Endothelial cell of umbilical vein (primary cell): ENCODE measurements at regions not wholly inside any gene's neighbourhood (a gene's known extent, or its start where the extent isn't known, plus 50 kb on each side); places are given as distances from the start of the nearest gene placed in this dataset.
"Not testable (repeated sequence)": the region's sequence is repeated elsewhere in the genome, so short reads cannot be mapped to it uniquely, and the experiment has no call there.

Source experiments
- BruUV-seq: library from RNA; stranded (reverse); fragments of 400-500 nt; replicated peaks from 2 replicates; lab custom pipeline; 2021; lab: Mats Ljungman, UMichigan
- CTCF ChIA-PET: fragments of 300-600, 350-600 bp; sonication (Branson Sonifier 250); formaldehyde crosslinking; loops from one replicate; lab custom pipeline; 2021; ENCODE audit warnings: antibody characterized with exemption, inconsistent platforms; lab: Charles Lee
- POLR2A ChIA-PET: fragments of 300-600, 350-600 bp; sonication (Branson Sonifier 250); formaldehyde crosslinking; loops from one replicate; lab custom pipeline; 2021; ENCODE audit warnings: antibody characterized with exemption, inconsistent platforms; lab: Charles Lee
- DNase-seq: peaks from one replicate; pipeline ENCODE4 v3.0.0-alpha.2; 2011; ENCODE audit warnings: low read depth, low spot score
- FAIRE-seq: peaks from 2 replicates; lab custom pipeline; 2011; peaks lifted over from hg19 to GRCh38; lab: Jason Lieb, UNC
- H2AFZ ChIP-seq: 2 replicates; pipeline ENCODE4 v1.6.0; 2012; ENCODE audit warnings: low read depth, low read length, control low read depth, inconsistent platforms
- H3K27ac ChIP-seq: 2 replicates; pipeline ENCODE4 v1.5.1; 2011; ENCODE audit warnings: low read depth, mild to moderate bottlenecking, control low read depth, low read length, moderate library complexity; ENCODE audit not compliant: insufficient read depth
- H3K27me3 ChIP-seq, 2 experiments: 2 replicates each; pipeline versions ENCODE4 v1.6.0 to v1.6.1; 2011; ENCODE audit warnings: low read length in 2 of 2, mixed read lengths in 1 of 2; ENCODE audit not compliant: control insufficient read depth in 2 of 2, insufficient read depth in 2 of 2
- H3K36me3 ChIP-seq, 2 experiments: 2 replicates in 1 of 2; 3 replicates in 1 of 2; pipeline ENCODE4 v1.5.1; 2011; ENCODE audit warnings: low read length in 2 of 2, mild to moderate bottlenecking in 1 of 2, moderate library complexity in 1 of 2; ENCODE audit not compliant: control insufficient read depth in 2 of 2, insufficient read depth in 2 of 2; ENCODE audit errors: extremely low read depth in 1 of 2
- H3K4me1 ChIP-seq: 3 replicates; pipeline ENCODE4 v1.5.1; 2011; ENCODE audit warnings: mild to moderate bottlenecking, low read length; ENCODE audit not compliant: control insufficient read depth, insufficient read depth; ENCODE audit errors: extremely low read depth
- H3K4me2 ChIP-seq: 2 replicates; pipeline ENCODE4 v1.6.1; 2011; ENCODE audit warnings: low read length, control low read depth, mixed read lengths; ENCODE audit not compliant: insufficient read depth
- H3K4me3 ChIP-seq, 3 experiments: fragments of 200-600 bp in 1 of 3; sonication (generic), shearing (Covaris generic) in 1 of 3; replicated peaks in 1 of 3; 2 replicates each; pipeline ENCODE4 v1.5.1; 2011 to 2016; ENCODE audit warnings: control low read depth in 3 of 3, low read length in 3 of 3, mild to moderate bottlenecking in 2 of 3, inconsistent platforms in 1 of 3, low read depth in 1 of 3, moderate library complexity in 1 of 3; ENCODE audit not compliant: insufficient read depth in 1 of 3
- H3K79me2 ChIP-seq: 2 replicates; pipeline ENCODE4 v1.6.0; 2012; ENCODE audit warnings: low read length, inconsistent platforms; ENCODE audit not compliant: control insufficient read depth, insufficient read depth
- H3K9ac ChIP-seq: replicated peaks from 2 replicates; pipeline ENCODE3; 2011; ENCODE audit warnings: low read length, control low read depth; ENCODE audit not compliant: insufficient read depth; ENCODE audit errors: extremely low read depth
- H3K9me1 ChIP-seq: replicated peaks from 3 replicates; pipeline ENCODE4 v1.6.0; 2011; ENCODE audit warnings: mild to moderate bottlenecking, low read length; ENCODE audit not compliant: control insufficient read depth, insufficient read depth; ENCODE audit errors: extremely low read depth
- H3K9me3 ChIP-seq: replicated peaks from 2 replicates; pipeline ENCODE4 v1.5.1; 2012; ENCODE audit warnings: low read length, inconsistent platforms; ENCODE audit not compliant: control insufficient read depth, insufficient read depth
- H4K20me1 ChIP-seq: replicated peaks from 2 replicates; pipeline ENCODE3; 2011; ENCODE audit warnings: mild to moderate bottlenecking, low read length; ENCODE audit not compliant: control insufficient read depth, insufficient read depth; ENCODE audit errors: extremely low read depth
- dilution Hi-C: fragments of 300-500 bp; cut with MboI; formaldehyde crosslinking; loops from one replicate; pipeline ENCODE4 v1.15.0; 2019; ENCODE audit warnings: low sequenced_read_pairs; ENCODE audit not compliant: extremely low pct_ligation_motif_present
- intact Hi-C: fragments of 100-400 bp; cut with micrococcal nuclease; formaldehyde crosslinking; loops from one replicate; pipeline ENCODE4 v1.10.0; 2022

DNA sequence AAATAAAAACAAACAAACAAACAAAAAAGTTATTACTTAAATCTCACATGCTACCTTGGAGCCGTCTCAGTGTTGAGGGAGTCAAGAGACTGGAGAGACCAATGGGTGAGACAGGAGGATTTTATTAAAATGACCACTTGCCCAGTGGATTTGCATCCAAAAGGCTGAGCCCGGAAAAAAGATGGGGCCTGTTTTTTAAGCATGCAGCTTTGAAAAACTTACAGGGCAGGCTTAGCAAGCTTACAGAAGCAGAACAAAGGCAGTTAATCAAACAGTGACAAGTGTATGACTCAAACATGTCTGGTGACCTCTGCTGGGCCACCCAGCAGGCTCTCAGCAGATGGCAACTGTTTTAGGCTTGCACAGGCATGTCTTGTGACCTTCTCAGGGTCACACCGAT, 82.5 kb downstream of the POTEH start:
- POLR2A ChIA-PET, H3K4me3 ChIP-seq, H3K27ac ChIP-seq, H3K4me2 ChIP-seq, FAIRE-seq, H2AFZ ChIP-seq, H3K36me3 ChIP-seq, CTCF ChIA-PET, H3K9me3 ChIP-seq, H3K9me1 ChIP-seq, H3K4me1 ChIP-seq, intact Hi-C loops, H3K79me2 ChIP-seq, H4K20me1 ChIP-seq, BruUV-seq, H3K27me3 ChIP-seq, dilution Hi-C loops, DNase-seq, H3K9ac ChIP-seq: not testable (repeated sequence)

DNA sequence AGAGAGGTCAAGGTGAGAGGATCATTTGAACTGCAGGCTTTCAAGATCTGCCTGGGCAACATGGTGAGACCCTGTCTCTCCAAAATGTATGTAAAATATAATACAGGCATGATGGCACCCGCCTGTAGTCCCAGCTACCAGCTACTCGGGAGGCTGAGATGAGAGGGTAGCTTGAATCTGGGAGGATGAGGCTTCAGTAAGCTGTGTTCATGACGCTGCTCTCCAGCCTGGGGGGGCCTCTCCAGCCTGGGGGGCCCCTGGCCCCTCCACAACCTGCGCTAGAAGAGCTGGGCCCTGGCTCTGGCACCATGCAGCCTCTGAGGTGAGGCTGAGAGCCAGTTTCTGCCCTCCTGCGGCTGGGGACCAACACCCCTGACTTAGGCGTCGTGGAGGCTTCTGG, 85.3 kb downstream of the POTEH start:
- H3K27me3 ChIP-seq, H4K20me1 ChIP-seq, POLR2A ChIA-PET, H3K79me2 ChIP-seq, BruUV-seq, intact Hi-C loops, H3K36me3 ChIP-seq, H3K9me1 ChIP-seq, CTCF ChIA-PET, H3K4me3 ChIP-seq, H3K27ac ChIP-seq, H3K4me1 ChIP-seq, H3K4me2 ChIP-seq, H3K9ac ChIP-seq, dilution Hi-C loops, DNase-seq, FAIRE-seq, H3K9me3 ChIP-seq, H2AFZ ChIP-seq: not testable (repeated sequence)

DNA sequence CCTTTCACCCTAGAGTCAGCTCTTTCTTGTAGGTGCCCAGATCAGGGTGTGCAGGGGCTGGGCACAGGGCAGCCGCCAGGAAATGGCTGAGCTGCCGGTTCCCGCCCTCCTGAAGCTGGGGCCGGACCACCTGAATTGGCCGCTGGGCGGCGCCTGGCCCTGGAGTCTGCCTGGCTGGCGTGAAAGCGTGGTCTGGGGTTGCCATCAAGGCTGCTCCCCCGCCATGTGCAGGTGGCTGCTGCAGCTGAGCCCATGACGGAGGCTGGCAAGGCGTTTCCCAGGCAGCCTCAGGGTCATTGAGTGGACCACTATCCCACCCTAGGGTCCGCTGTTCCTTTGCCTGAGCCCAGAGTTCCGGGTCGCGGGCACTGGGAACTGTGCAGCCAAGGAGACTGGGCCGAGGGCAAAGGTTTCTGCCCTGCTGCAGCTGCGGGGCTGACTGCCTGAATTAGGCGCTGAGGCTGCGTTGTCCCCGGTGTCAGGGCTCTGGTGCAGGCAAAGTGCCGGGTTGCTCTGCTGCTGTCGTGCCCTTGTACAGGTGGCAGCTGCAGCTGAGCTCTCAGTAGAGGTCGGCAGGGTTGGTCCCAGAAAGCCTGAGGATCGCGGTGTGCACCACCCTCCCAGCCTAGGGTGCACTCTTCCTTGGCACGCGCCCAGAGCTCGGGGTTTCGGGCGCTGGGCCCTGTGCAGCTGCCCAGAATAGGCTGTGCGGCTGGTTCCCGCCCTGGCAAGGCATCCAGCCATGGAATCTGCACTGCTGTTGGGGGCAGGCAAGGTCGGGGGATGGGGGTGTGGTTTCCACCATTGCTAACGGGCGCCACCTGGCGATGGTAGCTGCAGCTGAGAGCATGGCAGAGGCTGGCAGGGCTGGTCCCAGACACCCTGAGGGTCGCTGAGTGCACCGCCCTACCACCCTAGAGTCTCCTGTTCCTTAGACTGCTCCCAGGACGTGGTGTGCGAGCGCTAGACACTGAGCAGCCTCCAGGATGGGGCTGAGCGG, 86.1 kb downstream of the POTEH start:
- H3K4me1 ChIP-seq, H3K9me3 ChIP-seq, dilution Hi-C loops, CTCF ChIA-PET, H3K9me1 ChIP-seq, H3K9ac ChIP-seq, DNase-seq, H3K36me3 ChIP-seq, H3K79me2 ChIP-seq, BruUV-seq, intact Hi-C loops, H3K27me3 ChIP-seq, H3K4me3 ChIP-seq, POLR2A ChIA-PET, FAIRE-seq, H4K20me1 ChIP-seq, H3K4me2 ChIP-seq, H2AFZ ChIP-seq, H3K27ac ChIP-seq: not testable (repeated sequence)

DNA sequence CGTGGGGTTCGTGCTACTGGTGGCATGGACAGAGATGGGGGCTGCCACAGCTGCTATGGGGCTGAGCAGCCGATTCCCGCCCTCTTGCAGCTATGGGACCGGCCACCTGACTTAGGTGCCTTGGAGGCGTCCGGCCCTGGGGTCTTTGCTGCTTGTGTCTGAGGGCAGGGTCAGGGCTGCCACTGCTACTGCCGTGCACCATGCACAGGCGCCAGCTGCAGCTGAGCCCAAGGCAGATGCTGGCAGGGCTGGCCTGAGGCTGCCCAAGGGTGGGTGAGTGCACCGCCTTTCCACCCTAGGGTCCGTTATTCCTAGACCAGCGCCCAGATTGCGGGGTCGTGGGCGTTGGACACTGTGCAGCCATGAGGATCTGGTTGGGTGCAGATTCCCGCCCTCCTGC, 86.9 kb downstream of the POTEH start:
- H3K4me2 ChIP-seq, H3K27me3 ChIP-seq, dilution Hi-C loops, H3K4me3 ChIP-seq, H3K9ac ChIP-seq, POLR2A ChIA-PET, H3K4me1 ChIP-seq, H2AFZ ChIP-seq, H4K20me1 ChIP-seq, H3K9me1 ChIP-seq, DNase-seq, FAIRE-seq, H3K9me3 ChIP-seq, CTCF ChIA-PET, H3K79me2 ChIP-seq, H3K36me3 ChIP-seq, H3K27ac ChIP-seq, intact Hi-C loops, BruUV-seq: not testable (repeated sequence)
